GM21619 (cell line): ENCODE measurements at regions not wholly inside any gene's neighbourhood (a gene's known extent, or its start where the extent isn't known, plus 50 kb on each side); places are given as distances from the start of the nearest gene placed in this dataset.
"Not testable (repeated sequence)": the region's sequence is repeated elsewhere in the genome, so short reads cannot be mapped to it uniquely, and the experiment has no call there.

ENCODE experiments used
- ATAC-seq: cut with Tn5 transposase; IDR thresholded peaks from one replicate; pipeline ENCODE4 v1.9.1; 2021; ENCODE audit not compliant: unreplicated experiment

DNA sequence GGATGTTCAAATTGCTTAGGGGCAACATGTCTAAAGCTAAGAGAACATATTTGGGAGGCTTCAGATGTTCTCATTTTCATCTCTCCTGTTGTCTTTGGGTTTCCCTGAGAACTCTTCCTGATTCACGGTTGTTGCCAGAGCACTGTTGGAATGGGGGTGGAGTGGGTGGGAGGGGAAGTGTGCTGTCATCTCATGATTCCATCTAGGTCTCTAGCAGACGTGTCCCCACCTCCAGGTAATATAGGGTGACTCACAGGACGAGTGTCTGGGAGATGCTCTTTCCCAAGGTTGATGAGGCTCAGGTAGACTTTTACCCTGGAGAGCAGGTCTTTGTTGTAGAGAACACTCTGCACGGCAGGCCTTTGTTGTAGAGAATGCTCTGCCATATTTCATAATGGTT is 636.9 kb downstream of the QKI start:
- ATAC-seq, result no peak

DNA sequence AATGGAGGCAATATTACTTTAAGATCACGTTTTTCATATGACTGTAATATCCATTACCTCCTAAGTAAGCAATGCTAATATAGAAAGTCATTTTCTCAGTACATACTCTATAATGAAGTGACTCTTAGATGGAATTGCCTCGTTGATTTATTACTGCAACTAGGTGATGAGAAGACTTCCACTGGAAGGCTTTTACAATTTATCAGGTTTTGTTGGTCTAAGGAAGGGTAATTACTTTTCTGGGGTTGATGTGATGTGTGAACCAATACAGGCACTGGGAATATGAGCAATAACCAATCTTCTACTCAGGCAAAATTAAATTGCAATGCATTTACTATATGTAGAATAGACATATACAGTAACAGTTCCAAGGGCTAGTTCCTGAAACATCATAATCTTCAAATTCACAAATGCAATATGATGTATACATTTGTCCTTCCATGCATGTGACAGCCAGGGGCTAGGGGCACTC is 635.0 kb downstream of the QKI start:
- no peak for ATAC-seq

DNA sequence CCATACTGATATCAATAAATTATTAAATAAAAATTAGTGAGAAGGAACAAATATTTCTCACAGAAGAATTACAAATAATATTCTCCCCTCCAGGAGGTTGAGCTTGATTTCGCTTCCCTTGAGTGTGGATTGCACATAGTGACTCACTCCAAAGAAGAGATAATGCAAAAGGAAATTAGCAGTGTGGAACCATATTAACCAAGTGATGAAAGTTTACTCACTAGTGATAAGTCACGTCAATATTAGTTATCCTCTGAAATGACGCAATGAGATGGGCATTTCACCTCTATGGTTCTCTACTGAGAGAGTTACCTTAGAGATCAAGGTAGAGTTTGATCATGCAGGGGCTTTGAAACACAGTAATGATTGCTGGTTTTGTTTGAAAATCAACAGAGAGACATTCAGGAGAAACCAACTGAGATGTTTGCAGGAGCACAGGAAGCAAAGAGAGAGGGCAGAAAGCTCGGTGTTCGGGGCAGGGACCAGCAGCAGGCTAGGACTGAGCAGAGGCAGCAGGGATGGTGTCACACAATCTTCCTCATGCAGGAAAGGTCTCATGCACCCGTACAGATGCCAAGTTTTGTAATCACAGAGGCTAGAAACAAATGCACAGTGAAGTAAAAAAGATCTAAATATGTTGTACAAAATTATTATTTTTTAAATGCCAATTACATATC is 634.5 kb downstream of the QKI start:
- no peak for ATAC-seq

GRCh38 chr6:164045082-164045481 is 630.6 kb downstream of the QKI start:
- no peak for ATAC-seq

DNA sequence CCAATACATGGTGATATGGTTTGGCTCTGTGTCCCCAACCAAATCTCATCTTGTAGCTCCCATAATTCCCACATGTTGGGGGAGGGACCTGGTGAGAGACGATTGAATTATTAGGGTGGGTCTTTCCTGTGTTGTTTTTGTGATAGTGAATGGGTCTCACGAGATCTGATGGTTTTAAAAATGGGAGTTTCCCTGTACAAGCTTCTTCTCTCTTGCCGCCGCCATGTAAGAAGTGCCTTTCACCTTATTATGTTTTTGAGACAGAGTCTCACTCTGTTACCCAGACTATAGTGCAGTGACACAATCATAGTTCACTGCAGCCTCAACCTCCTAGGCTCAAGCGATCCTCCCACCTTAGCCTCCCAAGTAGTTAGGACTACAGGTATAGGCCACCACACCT is 629.1 kb downstream of the QKI start:
- ATAC-seq, result not testable (repeated sequence)

GRCh38 chr6:164042212-164042611 is 627.7 kb downstream of the QKI start:
- ATAC-seq, result no peak

GRCh38 chr6:164040994-164041393 is 626.5 kb downstream of the QKI start:
- no peak for ATAC-seq

DNA sequence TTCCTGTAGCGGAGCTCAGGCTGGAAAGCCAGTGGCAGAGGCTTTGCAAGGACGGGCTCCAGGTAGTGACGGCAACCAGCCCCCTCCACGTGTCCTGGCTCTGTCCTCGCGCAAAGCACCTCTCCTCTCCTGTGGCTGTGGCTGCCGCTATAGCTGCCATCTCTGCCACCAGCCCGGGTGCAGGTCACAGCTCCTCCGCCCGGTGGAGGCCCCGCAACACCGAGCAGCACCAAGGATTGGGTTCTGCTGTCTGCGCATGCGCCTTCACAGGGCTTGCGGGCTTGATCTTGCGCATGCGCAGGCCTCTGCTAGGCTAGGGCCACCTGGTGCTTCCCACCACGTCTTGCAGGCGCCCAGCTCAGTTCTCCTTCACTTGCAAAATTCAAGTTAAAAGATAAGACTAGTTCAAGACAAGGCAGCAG is 625.4 kb downstream of the QKI start:
- ATAC-seq, result no peak

DNA sequence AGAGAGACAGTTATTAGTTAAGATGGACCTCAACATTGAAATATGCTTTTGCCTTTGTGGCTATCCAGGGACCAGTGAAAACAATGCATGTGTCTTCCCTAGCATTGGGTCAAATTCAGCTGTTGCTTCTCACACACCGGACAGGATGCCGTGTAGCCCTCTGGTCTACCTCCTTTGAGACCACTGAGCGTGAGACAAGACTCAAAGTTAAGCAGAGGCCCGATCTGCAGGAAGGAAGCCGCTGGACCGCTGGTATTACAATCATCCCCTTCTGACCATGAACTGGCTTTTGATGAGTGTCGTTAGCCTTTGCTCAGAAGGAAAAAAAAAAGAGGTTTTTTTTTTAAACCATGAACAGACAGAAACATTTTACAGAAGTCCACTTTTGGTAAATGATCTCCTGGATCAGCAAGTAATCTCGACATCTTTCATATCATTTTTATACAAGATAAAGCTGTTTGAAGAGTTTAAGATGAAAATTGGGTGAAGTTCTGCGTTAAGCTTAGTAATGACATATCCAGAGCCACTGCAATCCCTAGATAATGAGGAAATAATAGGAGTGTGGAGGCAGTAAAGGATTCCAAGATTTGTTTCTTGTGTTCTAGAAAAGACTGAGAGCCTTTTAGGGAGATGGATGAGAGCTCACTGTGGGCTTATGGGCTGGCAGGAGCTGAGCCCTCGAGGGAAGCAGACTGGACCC is 622.8 kb downstream of the QKI start:
- no peak for ATAC-seq

- no peak for ATAC-seq
Measured at GRCh38 chr6:164035900-164036485, 621.5 kb downstream of the QKI start.

GRCh38 chr6:164034602-164035140 is 620.2 kb downstream of the QKI start:
- ATAC-seq, result no peak

- no peak for ATAC-seq
Measured at GRCh38 chr6:164025180-164025579, 610.7 kb downstream of the QKI start.

DNA sequence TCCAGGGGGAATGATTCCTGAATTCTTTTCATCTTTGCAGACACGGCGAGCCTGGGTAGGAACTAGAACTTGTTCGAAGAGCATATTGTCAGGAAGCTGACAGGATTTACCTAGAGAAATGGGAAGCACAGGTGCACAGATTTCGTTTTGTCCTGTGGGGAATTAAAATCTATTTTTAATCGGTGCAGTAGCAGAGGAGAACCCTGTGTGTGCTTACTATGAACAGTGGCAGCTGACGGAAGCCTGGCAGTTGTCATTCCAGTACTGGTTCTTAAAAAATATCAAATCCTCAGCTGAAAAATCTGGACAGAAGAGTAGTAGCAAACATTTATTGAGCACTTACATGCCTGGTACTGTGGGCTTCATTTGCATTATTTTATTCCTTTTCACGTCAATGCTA is 609.0 kb downstream of the QKI start:
- ATAC-seq, result no peak

DNA sequence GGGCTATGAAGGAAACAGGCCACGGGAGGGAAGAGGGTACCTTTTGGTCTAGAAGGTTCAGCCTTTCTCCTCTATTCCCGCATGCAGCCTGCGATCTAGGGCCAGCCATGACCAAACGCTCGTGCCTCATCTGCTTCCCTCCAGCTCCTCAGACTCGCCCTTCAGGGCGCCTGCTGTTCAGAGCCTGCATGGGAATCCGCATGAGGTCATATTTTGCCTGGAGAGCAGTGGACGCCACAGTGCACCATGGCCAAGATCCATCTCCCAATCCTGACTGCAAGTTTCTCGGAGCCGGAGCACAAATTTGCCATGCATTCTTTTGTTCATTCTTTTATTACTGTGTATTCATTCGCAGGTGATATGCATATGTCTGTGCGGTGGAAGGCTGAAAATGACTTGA is 608.1 kb downstream of the QKI start:
- ATAC-seq, result no peak

DNA sequence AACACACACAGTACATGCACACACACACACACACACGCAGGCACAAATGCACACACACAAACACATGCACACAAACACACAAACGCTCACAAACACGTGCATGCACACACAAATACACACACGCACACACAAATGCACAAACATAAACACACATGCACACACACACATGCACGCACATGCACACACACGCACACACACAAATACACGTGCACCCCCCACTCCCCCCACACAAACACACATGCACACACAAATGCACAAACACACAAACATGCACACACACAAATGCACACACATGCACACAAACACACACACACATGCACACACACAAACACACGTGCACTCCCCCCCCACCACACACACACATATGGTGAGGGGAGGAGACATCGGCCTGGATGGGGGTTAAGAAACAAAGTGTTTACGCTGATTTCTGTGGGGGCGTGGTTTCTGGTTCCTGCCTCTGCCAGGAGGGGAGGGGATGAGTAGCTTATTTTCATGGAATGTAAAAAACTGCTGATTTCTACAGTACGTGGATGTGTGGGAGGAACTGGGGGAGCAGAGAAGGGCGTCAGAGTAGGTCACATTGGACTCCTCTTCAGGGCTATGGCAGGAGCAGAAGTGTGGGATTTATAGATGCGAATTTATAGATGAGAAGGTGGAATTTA is 607.2 kb downstream of the QKI start:
- ATAC-seq, result no peak

DNA sequence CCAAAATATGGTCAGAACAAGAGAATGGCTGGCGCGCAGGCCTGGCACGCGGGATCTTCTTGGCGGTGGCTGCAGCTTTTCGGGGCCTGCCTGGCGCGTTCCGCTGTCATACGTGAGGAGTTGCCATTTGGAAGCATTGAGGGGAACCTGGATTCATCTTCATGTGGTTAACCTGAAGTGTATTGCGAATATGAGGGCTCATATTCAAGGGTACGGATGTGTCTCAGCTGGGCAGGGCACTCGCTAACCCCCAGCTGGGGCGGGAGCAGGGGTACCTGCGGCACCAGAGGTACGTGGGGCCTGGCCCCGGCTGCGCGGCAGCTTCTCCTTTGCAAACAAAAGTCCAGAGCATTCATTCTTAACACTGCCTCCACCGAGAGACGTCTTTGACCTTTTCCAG is 605.6 kb downstream of the QKI start:
- no peak for ATAC-seq

DNA sequence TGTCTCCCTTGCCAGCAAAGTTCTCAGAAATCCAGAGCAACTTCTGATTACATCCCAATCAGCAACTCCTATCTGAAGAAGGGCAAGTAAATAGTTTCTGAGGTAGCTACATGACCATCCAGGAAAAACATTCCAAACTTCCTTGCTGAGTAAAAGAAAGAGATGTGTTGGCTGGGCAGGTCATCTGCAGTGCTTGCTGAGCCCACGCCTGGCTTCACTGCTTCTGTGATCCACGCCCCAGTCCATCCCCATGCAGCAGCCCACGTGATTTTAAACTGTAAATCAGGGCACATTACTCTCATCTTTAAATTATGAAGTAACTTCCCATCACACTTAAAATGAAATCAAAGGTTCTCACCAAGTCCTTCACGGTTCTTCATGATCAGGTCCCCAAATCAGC is 603.6 kb downstream of the QKI start:
- no peak for ATAC-seq

DNA sequence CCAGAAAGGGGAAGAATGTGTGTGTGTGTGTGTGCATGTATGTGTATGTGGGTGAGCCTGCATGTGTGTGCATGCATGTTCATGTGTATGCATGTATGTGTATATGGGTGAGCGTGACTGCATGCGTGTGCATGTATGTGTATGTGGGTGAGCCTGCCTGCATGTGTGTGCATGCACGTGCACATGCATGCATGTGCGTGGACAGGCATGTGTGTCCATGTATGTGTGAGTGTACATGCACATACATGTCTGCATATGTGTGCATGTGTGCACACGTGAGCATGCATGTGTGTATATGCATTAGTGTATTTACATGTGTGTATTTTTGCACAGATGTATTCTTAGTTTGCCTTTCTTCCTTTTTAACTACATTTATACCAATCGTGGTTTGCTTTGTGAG is 601.5 kb downstream of the QKI start:
- no peak for ATAC-seq

GRCh38 chr6:164015088-164015484 is 600.6 kb downstream of the QKI start:
- no peak for ATAC-seq

- no peak for ATAC-seq
Measured at GRCh38 chr6:164014346-164015087, 600.0 kb downstream of the QKI start.
